HL-60/S4 treated with phorbol 12-myristate 13-acetate at 8.2 ng/mL for 4 days and 3 days (cell line): ENCODE measurements at regions not wholly inside any gene's neighbourhood (a gene's known extent, or its start where the extent isn't known, plus 50 kb on each side); places are given as distances from the start of the nearest gene placed in this dataset.
"Not testable (repeated sequence)": the region's sequence is repeated elsewhere in the genome, so short reads cannot be mapped to it uniquely, and the experiment has no call there.

Experiments
- in situ Hi-C: fragments of 300-500 bp; cut with MboI; formaldehyde crosslinking; loops from 2 replicates; pipeline ENCODE4 v1.15.0; 2022; ENCODE audit warnings: low sequenced_read_pairs

GRCh38 chr18:46179306-46179705 is 75.1 kb downstream of the HAUS1 start:
- in situ Hi-C loops = no loop called here

- in situ Hi-C loops = no loop called here
Observed at GRCh38 chr18:46182633-46183358, 78.6 kb downstream of the HAUS1 start.

GRCh38 chr18:46184296-46184695 is 80.1 kb downstream of the HAUS1 start:
- in situ Hi-C loops = not testable (repeated sequence)

GRCh38 chr18:46184727-46185126 is 80.5 kb downstream of the HAUS1 start:
- in situ Hi-C loops = no loop called here

GRCh38 chr18:46190667-46191066 is 86.5 kb downstream of the HAUS1 start:
- in situ Hi-C loops = no loop called here

GRCh38 chr18:46196627-46197243 is 92.5 kb downstream of the HAUS1 start:
- in situ Hi-C loops = no loop called here

- in situ Hi-C loops = no loop called here
Observed at GRCh38 chr18:46199515-46200147, 95.4 kb downstream of the HAUS1 start.

GRCh38 chr18:46200178-46201055 is 96.2 kb downstream of the HAUS1 start:
- in situ Hi-C loops = not testable (repeated sequence)

GRCh38 chr18:46204143-46204542 is 100.0 kb downstream of the HAUS1 start:
- in situ Hi-C loops = no loop called here

GRCh38 chr18:46207985-46208384 is 103.8 kb downstream of the HAUS1 start:
- in situ Hi-C loops = no loop called here

GRCh38 chr18:46209161-46209560 is 105.0 kb downstream of the HAUS1 start:
- in situ Hi-C loops = no loop called here

- in situ Hi-C loops = no loop called here
Observed at GRCh38 chr18:46211816-46212215, 107.6 kb downstream of the HAUS1 start.

GRCh38 chr18:46212398-46212797 is 108.2 kb downstream of the HAUS1 start:
- in situ Hi-C loops = no loop called here

- in situ Hi-C loops = no loop called here
Observed at GRCh38 chr18:46213295-46213694, 109.1 kb downstream of the HAUS1 start.

- in situ Hi-C loops = no loop called here
Observed at GRCh38 chr18:46214435-46214834, 110.2 kb downstream of the HAUS1 start.

GRCh38 chr18:46215902-46216723 is 111.9 kb downstream of the HAUS1 start:
- in situ Hi-C loops = no loop called here

- in situ Hi-C loops = no loop called here
Observed at GRCh38 chr18:46220116-46220515, 115.9 kb downstream of the HAUS1 start.

GRCh38 chr18:46222093-46222492 is 117.9 kb downstream of the HAUS1 start:
- in situ Hi-C loops = no loop called here

GRCh38 chr18:46222710-46223360 is 118.7 kb downstream of the HAUS1 start:
- in situ Hi-C loops = no loop called here
